ENCODE measurements at regions not wholly inside any gene's neighbourhood (a gene's known extent, or its start where the extent isn't known, plus 50 kb on each side); places are given as distances from the start of the nearest gene placed in this dataset.

DNA sequence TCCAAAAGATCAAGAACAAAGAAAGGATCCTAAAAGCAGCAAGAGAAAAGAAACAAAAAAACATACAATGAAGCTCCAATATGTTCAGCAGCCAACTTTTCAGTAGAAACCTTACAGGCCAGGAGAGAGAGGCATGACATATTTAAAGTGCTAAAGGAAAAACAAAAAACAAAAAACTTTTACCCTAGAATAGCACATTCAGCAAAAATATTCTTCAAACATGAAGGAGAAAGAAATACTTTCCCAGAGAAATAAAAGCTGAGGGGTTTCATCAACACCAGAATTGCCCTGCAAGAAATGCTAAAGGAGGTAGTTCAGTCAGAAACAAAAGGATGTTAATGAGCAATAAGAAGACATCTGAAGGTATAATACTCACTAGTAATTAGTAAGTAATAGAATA is 753.5 kb upstream of the POT1 start:
- ChIA-PET CTCF (no interaction called here), POLR2A (interaction anchor here (0.6 kb wide), 1 partner anchor 33 kb away, joined by 3 read pairs; no protein-coding TSS in a partner anchor)
- H3K36me3 ChIP-seq (ENCODE audit: control insufficient read depth in 4 of 4, insufficient read depth in 4 of 4, low read length in 3 of 4) = no peaks in the 10 kb centered on the region
- no peaks in the 10 kb centered on the region for H3K4me1 ChIP-seq (ENCODE audit: control extremely low read depth in 1 of 4, control insufficient read depth in 4 of 4, insufficient read depth in 4 of 4, low read length in 3 of 4)
- H3K9me3 ChIP-seq (ENCODE audit: control extremely low read depth in 1 of 5, control insufficient read depth in 4 of 5, insufficient read depth in 2 of 5, low read depth in 1 of 5, low read length in 4 of 5) = no peaks in the 10 kb centered on the region
- H3K27me3 ChIP-seq (replicated peaks in 2 of 5; ENCODE audit: control insufficient read depth in 4 of 5, insufficient read depth in 5 of 5, low read length in 4 of 5) = no peaks in the 10 kb centered on the region
- no peak for DNase-seq
- H3K4me3 ChIP-seq (ENCODE audit: control insufficient read depth in 1 of 7, extremely low read depth in 1 of 7, insufficient read depth in 4 of 7, low read depth in 2 of 7, low read length in 6 of 7) = no peak overlapping the region
- H3K27ac ChIP-seq (ENCODE audit: insufficient read depth in 1 of 2, low read depth in 1 of 2, low read length in 2 of 2, poor library complexity in 1 of 2, severe bottlenecking in 2 of 2) = no peak overlapping the region

- Histone ChIP-seq H3K36me3 (ENCODE audit: control insufficient read depth in 4 of 4, insufficient read depth in 4 of 4, low read length in 3 of 4) (no peaks in the 10 kb centered on the region), H3K4me3 (ENCODE audit: control insufficient read depth in 1 of 7, extremely low read depth in 1 of 7, insufficient read depth in 4 of 7, low read depth in 2 of 7, low read length in 6 of 7) (no peak overlapping the region), H3K4me1 (ENCODE audit: control extremely low read depth in 1 of 4, control insufficient read depth in 4 of 4, insufficient read depth in 4 of 4, low read length in 3 of 4) (no peaks in the 10 kb centered on the region), H3K9me3 (ENCODE audit: control extremely low read depth in 1 of 5, control insufficient read depth in 4 of 5, insufficient read depth in 2 of 5, low read depth in 1 of 5, low read length in 4 of 5) (no peaks in the 10 kb centered on the region), H3K27me3 (replicated peaks in 2 of 5; ENCODE audit: control insufficient read depth in 4 of 5, insufficient read depth in 5 of 5, low read length in 4 of 5) (no peaks in the 10 kb centered on the region), H3K27ac (ENCODE audit: insufficient read depth in 1 of 2, low read depth in 1 of 2, low read length in 2 of 2, poor library complexity in 1 of 2, severe bottlenecking in 2 of 2) (no peak overlapping the region)
- ChIA-PET CTCF (no interaction called here), POLR2A (no interaction called here)
- no CpG with 5 or more reads among the region's 3 CpGs for WGBS (ENCODE audit: insufficient coverage)
- DNase-seq = no peak
Observed at GRCh38 chr7:125681508-125681907, 751.9 kb upstream of the POT1 start.

GRCh38 chr7:125678771-125679170 is 749.1 kb upstream of the POT1 start:
- H3K27me3 ChIP-seq (replicated peaks in 2 of 5; ENCODE audit: control insufficient read depth in 4 of 5, insufficient read depth in 5 of 5, low read length in 4 of 5) = no peaks in the 10 kb centered on the region
- H3K9me3 ChIP-seq (ENCODE audit: control extremely low read depth in 1 of 5, control insufficient read depth in 4 of 5, insufficient read depth in 2 of 5, low read depth in 1 of 5, low read length in 4 of 5) = no peaks in the 10 kb centered on the region
- no peak for DNase-seq
- ChIA-PET CTCF (no interaction called here), POLR2A (no interaction called here)
- no CpG with 5 or more reads among the region's 2 CpGs for WGBS (ENCODE audit: insufficient coverage)
- no peaks in the 10 kb centered on the region for H3K36me3 ChIP-seq (ENCODE audit: control insufficient read depth in 4 of 4, insufficient read depth in 4 of 4, low read length in 3 of 4)
- H3K4me3 ChIP-seq (ENCODE audit: control insufficient read depth in 1 of 7, extremely low read depth in 1 of 7, insufficient read depth in 4 of 7, low read depth in 2 of 7, low read length in 6 of 7) = no peak overlapping the region
- H3K4me1 ChIP-seq (ENCODE audit: control extremely low read depth in 1 of 4, control insufficient read depth in 4 of 4, insufficient read depth in 4 of 4, low read length in 3 of 4) = peaks cover 0 to 12% (median 0%) of the 10 kb centered on the region in 4 experiments
- no peak overlapping the region for H3K27ac ChIP-seq (ENCODE audit: insufficient read depth in 1 of 2, low read depth in 1 of 2, low read length in 2 of 2, poor library complexity in 1 of 2, severe bottlenecking in 2 of 2)

DNA sequence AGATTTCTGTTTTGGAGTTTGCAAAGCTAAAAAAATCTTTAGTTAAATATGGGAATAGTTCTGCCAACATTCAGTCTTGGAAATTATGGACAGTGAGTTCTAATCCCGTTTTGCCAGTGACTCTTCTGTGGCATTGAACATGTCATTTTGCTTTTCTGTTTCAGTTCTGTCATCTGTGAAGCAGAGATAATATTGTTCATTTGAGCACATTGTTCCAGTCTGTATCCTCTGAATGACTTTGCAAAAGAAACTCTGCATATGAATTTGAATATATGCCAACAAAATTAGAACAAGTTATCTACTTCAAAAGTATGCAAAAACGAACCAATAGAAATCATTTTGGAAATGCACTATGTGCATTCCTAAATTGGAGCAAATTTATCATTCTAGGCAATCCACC is 746.0 kb upstream of the POT1 start:
- Histone ChIP-seq H3K27ac (ENCODE audit: insufficient read depth in 1 of 2, low read depth in 1 of 2, low read length in 2 of 2, poor library complexity in 1 of 2, severe bottlenecking in 2 of 2) (no peak overlapping the region), H3K4me3 (ENCODE audit: control insufficient read depth in 1 of 7, extremely low read depth in 1 of 7, insufficient read depth in 4 of 7, low read depth in 2 of 7, low read length in 6 of 7) (peak overlapping the region in 1 of 7 experiments; percentile 39), H3K4me1 (ENCODE audit: control extremely low read depth in 1 of 4, control insufficient read depth in 4 of 4, insufficient read depth in 4 of 4, low read length in 3 of 4) (peaks cover 0 to 12% (median 1%) of the 10 kb centered on the region in 4 experiments), H3K9me3 (ENCODE audit: control extremely low read depth in 1 of 5, control insufficient read depth in 4 of 5, insufficient read depth in 2 of 5, low read depth in 1 of 5, low read length in 4 of 5) (no peaks in the 10 kb centered on the region), H3K27me3 (replicated peaks in 2 of 5; ENCODE audit: control insufficient read depth in 4 of 5, insufficient read depth in 5 of 5, low read length in 4 of 5) (no peaks in the 10 kb centered on the region), H3K36me3 (ENCODE audit: control insufficient read depth in 4 of 4, insufficient read depth in 4 of 4, low read length in 3 of 4) (no peaks in the 10 kb centered on the region)
- DNase-seq = peak in 2 of 3 donors; percentile 78 to 88
- ChIA-PET CTCF (interaction anchor here (0.6 kb wide), 1 partner anchor 592 kb away, joined by 3 read pairs; no protein-coding TSS in a partner anchor), POLR2A (no interaction called here)
- WGBS (ENCODE audit: insufficient coverage) = 0% methylated on average over 1 of the region's 2 CpGs

GRCh38 chr7:125675169-125675568 is 745.5 kb upstream of the POT1 start:
- DNase-seq = no peak
- H3K36me3 ChIP-seq (ENCODE audit: control insufficient read depth in 4 of 4, insufficient read depth in 4 of 4, low read length in 3 of 4) = no peaks in the 10 kb centered on the region
- ChIA-PET CTCF (interaction anchor here (0.6 kb wide), 1 partner anchor 592 kb away, joined by 3 read pairs; no protein-coding TSS in a partner anchor), POLR2A (no interaction called here)
- H3K4me3 ChIP-seq (ENCODE audit: control insufficient read depth in 1 of 7, extremely low read depth in 1 of 7, insufficient read depth in 4 of 7, low read depth in 2 of 7, low read length in 6 of 7) = no peak overlapping the region
- H3K27ac ChIP-seq (ENCODE audit: insufficient read depth in 1 of 2, low read depth in 1 of 2, low read length in 2 of 2, poor library complexity in 1 of 2, severe bottlenecking in 2 of 2) = no peak overlapping the region
- no peaks in the 10 kb centered on the region for H3K27me3 ChIP-seq (replicated peaks in 2 of 5; ENCODE audit: control insufficient read depth in 4 of 5, insufficient read depth in 5 of 5, low read length in 4 of 5)
- WGBS (ENCODE audit: insufficient coverage) = no CpG with 5 or more reads among the region's 4 CpGs
- H3K4me1 ChIP-seq (ENCODE audit: control extremely low read depth in 1 of 4, control insufficient read depth in 4 of 4, insufficient read depth in 4 of 4, low read length in 3 of 4) = peaks cover 0 to 12% (median 1%) of the 10 kb centered on the region in 4 experiments
- H3K9me3 ChIP-seq (ENCODE audit: control extremely low read depth in 1 of 5, control insufficient read depth in 4 of 5, insufficient read depth in 2 of 5, low read depth in 1 of 5, low read length in 4 of 5) = no peaks in the 10 kb centered on the region

GRCh38 chr7:125670926-125671572 is 741.4 kb upstream of the POT1 start:
- Histone ChIP-seq H3K4me3 (ENCODE audit: control insufficient read depth in 1 of 7, extremely low read depth in 1 of 7, insufficient read depth in 4 of 7, low read depth in 2 of 7, low read length in 6 of 7) (no peak overlapping the region), H3K4me1 (ENCODE audit: control extremely low read depth in 1 of 4, control insufficient read depth in 4 of 4, insufficient read depth in 4 of 4, low read length in 3 of 4) (peaks cover 0 to 11% (median 1%) of the 10 kb centered on the region in 4 experiments), H3K9me3 (ENCODE audit: control extremely low read depth in 1 of 5, control insufficient read depth in 4 of 5, insufficient read depth in 2 of 5, low read depth in 1 of 5, low read length in 4 of 5) (no peaks in the 10 kb centered on the region), H3K36me3 (ENCODE audit: control insufficient read depth in 4 of 4, insufficient read depth in 4 of 4, low read length in 3 of 4) (no peaks in the 10 kb centered on the region), H3K27ac (ENCODE audit: insufficient read depth in 1 of 2, low read depth in 1 of 2, low read length in 2 of 2, poor library complexity in 1 of 2, severe bottlenecking in 2 of 2) (no peak overlapping the region), H3K27me3 (replicated peaks in 2 of 5; ENCODE audit: control insufficient read depth in 4 of 5, insufficient read depth in 5 of 5, low read length in 4 of 5) (no peaks in the 10 kb centered on the region)
- ChIA-PET CTCF (interaction anchor here (1.1 to 1.2 kb wide), 2 partner anchors 609 to 613 kb away, joined by 3 read pairs; no protein-coding TSS in a partner anchor), POLR2A (no interaction called here)
- DNase-seq = peak in 2 of 3 donors; percentile 58 to 62
- WGBS (ENCODE audit: insufficient coverage) = no CpG with 5 or more reads among the region's 1 CpG

- CTCF ChIA-PET = no interaction called here
- POLR2A ChIA-PET = interaction anchor here (0.6 kb wide), 1 partner anchor 20 kb away, joined by 3 read pairs; no protein-coding TSS in a partner anchor
- H3K27me3 ChIP-seq (replicated peaks in 2 of 5; ENCODE audit: control insufficient read depth in 4 of 5, insufficient read depth in 5 of 5, low read length in 4 of 5) = no peaks in the 10 kb centered on the region
- no peaks in the 10 kb centered on the region for H3K9me3 ChIP-seq (ENCODE audit: control extremely low read depth in 1 of 5, control insufficient read depth in 4 of 5, insufficient read depth in 2 of 5, low read depth in 1 of 5, low read length in 4 of 5)
- WGBS (ENCODE audit: insufficient coverage) = 96% methylated on average over 3 of the region's 4 CpGs
- DNase-seq = no peak
- H3K4me3 ChIP-seq (ENCODE audit: control insufficient read depth in 1 of 7, extremely low read depth in 1 of 7, insufficient read depth in 4 of 7, low read depth in 2 of 7, low read length in 6 of 7) = no peak overlapping the region
- no peak overlapping the region for H3K27ac ChIP-seq (ENCODE audit: insufficient read depth in 1 of 2, low read depth in 1 of 2, low read length in 2 of 2, poor library complexity in 1 of 2, severe bottlenecking in 2 of 2)
- no peaks in the 10 kb centered on the region for H3K36me3 ChIP-seq (ENCODE audit: control insufficient read depth in 4 of 4, insufficient read depth in 4 of 4, low read length in 3 of 4)
- peaks cover 0 to 3% (median 1%) of the 10 kb centered on the region in 4 experiments for H3K4me1 ChIP-seq (ENCODE audit: control extremely low read depth in 1 of 4, control insufficient read depth in 4 of 4, insufficient read depth in 4 of 4, low read length in 3 of 4)
Observed at GRCh38 chr7:125668321-125668993, 738.8 kb upstream of the POT1 start.
